ENCODE measurements at regions not wholly inside any gene's neighbourhood (a gene's known extent, or its start where the extent isn't known, plus 50 kb on each side); places are given as distances from the start of the nearest gene placed in this dataset.

- no peak overlapping the region for H3K4me3 ChIP-seq (ENCODE audit: control insufficient read depth in 2 of 3, extremely low read depth in 1 of 3, insufficient read depth in 2 of 3, low read depth in 1 of 3, low read length in 3 of 3)
- peaks cover 2% of the 10 kb centered on the region for H4K20me1 ChIP-seq (ENCODE audit: control insufficient read depth, extremely low read depth, insufficient read depth, low read length)
- peaks cover 8% of the 10 kb centered on the region for H3K4me1 ChIP-seq (ENCODE audit: control insufficient read depth, extremely low read depth, insufficient read depth, low read length)
- H3K9me3 ChIP-seq (ENCODE audit: control insufficient read depth, low read depth, low read length) = no peaks in the 10 kb centered on the region
- H3K79me2 ChIP-seq (ENCODE audit: control insufficient read depth, insufficient read depth, low read length) = no peaks in the 10 kb centered on the region
- H3K9me1 ChIP-seq (ENCODE audit: control insufficient read depth, extremely low read depth, insufficient read depth, low read length) = no peaks in the 10 kb centered on the region
- H3K4me2 ChIP-seq (ENCODE audit: control insufficient read depth, extremely low read depth, insufficient read depth, low read depth, low read length) = no peak overlapping the region
- H2AFZ ChIP-seq (ENCODE audit: control insufficient read depth, low read length) = no peak overlapping the region
- H3K27ac ChIP-seq (ENCODE audit: control insufficient read depth, insufficient read depth, low read length) = no peak overlapping the region
- FAIRE-seq (no peak), DNase-seq (ENCODE audit: low read depth, low spot score) (no peak)
- TF ChIP-seq EZH2 (IDR thresholded peaks at IDR 0.05; ENCODE audit: low read length) (no peak), CTCF (optimal IDR thresholded peaks at IDR 0.05 in 1 of 3, IDR thresholded peaks at IDR 0.05 in 1 of 3, conservative IDR thresholded peaks at IDR 0.05 in 1 of 3; ENCODE audit: extremely low read depth in 1 of 3, insufficient read depth in 2 of 3, low read length in 3 of 3) (no peak)
- dilution Hi-C loops (cut with MboI; ENCODE audit: extremely low pct_ligation_motif_present, low sequenced_read_pairs) = no loop called here
- H3K36me3 ChIP-seq (ENCODE audit: control insufficient read depth in 2 of 2, extremely low read depth in 1 of 2, insufficient read depth in 2 of 2, low read length in 2 of 2) = no peaks in the 10 kb centered on the region
- no peak overlapping the region for H3K9ac ChIP-seq (ENCODE audit: control insufficient read depth, extremely low read depth, insufficient read depth, low read length)
- peaks cover 20% of the 10 kb centered on the region for H3K27me3 ChIP-seq (ENCODE audit: control insufficient read depth, extremely low read depth, insufficient read depth, low read length)
Observed at GRCh38 chr16:85492295-85492864, 120.7 kb upstream of the GSE1 start.

- Histone ChIP-seq H3K9ac (ENCODE audit: control insufficient read depth, extremely low read depth, insufficient read depth, low read length) (no peak overlapping the region), H3K27ac (ENCODE audit: control insufficient read depth, insufficient read depth, low read length) (no peak overlapping the region), H4K20me1 (ENCODE audit: control insufficient read depth, extremely low read depth, insufficient read depth, low read length) (peaks cover 2% of the 10 kb centered on the region), H3K4me3 (ENCODE audit: control insufficient read depth in 2 of 3, extremely low read depth in 1 of 3, insufficient read depth in 2 of 3, low read depth in 1 of 3, low read length in 3 of 3) (no peak overlapping the region), H3K79me2 (ENCODE audit: control insufficient read depth, insufficient read depth, low read length) (no peaks in the 10 kb centered on the region), H3K9me3 (ENCODE audit: control insufficient read depth, low read depth, low read length) (no peaks in the 10 kb centered on the region), H3K4me1 (ENCODE audit: control insufficient read depth, extremely low read depth, insufficient read depth, low read length) (peaks cover 8% of the 10 kb centered on the region), H3K4me2 (ENCODE audit: control insufficient read depth, extremely low read depth, insufficient read depth, low read depth, low read length) (no peak overlapping the region), H3K27me3 (ENCODE audit: control insufficient read depth, extremely low read depth, insufficient read depth, low read length) (peaks cover 6% of the 10 kb centered on the region), H3K36me3 (ENCODE audit: control insufficient read depth in 2 of 2, extremely low read depth in 1 of 2, insufficient read depth in 2 of 2, low read length in 2 of 2) (no peaks in the 10 kb centered on the region), H2AFZ (ENCODE audit: control insufficient read depth, low read length) (no peak overlapping the region), H3K9me1 (ENCODE audit: control insufficient read depth, extremely low read depth, insufficient read depth, low read length) (no peaks in the 10 kb centered on the region)
- dilution Hi-C loops (cut with MboI; ENCODE audit: extremely low pct_ligation_motif_present, low sequenced_read_pairs) = no loop called here
- DNase-seq (ENCODE audit: low read depth, low spot score) = no peak
- FAIRE-seq = no peak
- no peak for TF ChIP-seq EZH2 (IDR thresholded peaks at IDR 0.05; ENCODE audit: low read length)
- TF ChIP-seq CTCF (optimal IDR thresholded peaks at IDR 0.05 in 1 of 3, IDR thresholded peaks at IDR 0.05 in 1 of 3, conservative IDR thresholded peaks at IDR 0.05 in 1 of 3; ENCODE audit: extremely low read depth in 1 of 3, insufficient read depth in 2 of 3, low read length in 3 of 3) = no peak
Observed at GRCh38 chr16:85494315-85494714, 118.8 kb upstream of the GSE1 start.
